H1 (cell line): ENCODE measurements at regions not wholly inside any gene's neighbourhood (a gene's known extent, or its start where the extent isn't known, plus 50 kb on each side); places are given as distances from the start of the nearest gene placed in this dataset.

Experiments used
- ATF2 ChIP-seq: IDR thresholded peaks from 2 replicates; pipeline ENCODE4 v1.6.1; 2012; ENCODE audit warnings: low read length, inconsistent platforms
- KDM5A ChIP-seq: fragments of 200-600 bp; IDR thresholded peaks from 2 replicates; pipeline ENCODE4 v1.7.1; 2012; ENCODE audit warnings: mild to moderate bottlenecking, low read length, inconsistent platforms, mixed read lengths
- POLR2A ChIP-seq, 2 experiments: IDR thresholded peaks; 1 replicate in 1 of 2; 2 replicates in 1 of 2; pipeline ENCODE4 v1.6.1; 2011; ENCODE audit warnings: low read depth in 2 of 2, low read length in 2 of 2, mild to moderate bottlenecking in 2 of 2; ENCODE audit errors: control extremely low read depth in 1 of 2

DNA sequence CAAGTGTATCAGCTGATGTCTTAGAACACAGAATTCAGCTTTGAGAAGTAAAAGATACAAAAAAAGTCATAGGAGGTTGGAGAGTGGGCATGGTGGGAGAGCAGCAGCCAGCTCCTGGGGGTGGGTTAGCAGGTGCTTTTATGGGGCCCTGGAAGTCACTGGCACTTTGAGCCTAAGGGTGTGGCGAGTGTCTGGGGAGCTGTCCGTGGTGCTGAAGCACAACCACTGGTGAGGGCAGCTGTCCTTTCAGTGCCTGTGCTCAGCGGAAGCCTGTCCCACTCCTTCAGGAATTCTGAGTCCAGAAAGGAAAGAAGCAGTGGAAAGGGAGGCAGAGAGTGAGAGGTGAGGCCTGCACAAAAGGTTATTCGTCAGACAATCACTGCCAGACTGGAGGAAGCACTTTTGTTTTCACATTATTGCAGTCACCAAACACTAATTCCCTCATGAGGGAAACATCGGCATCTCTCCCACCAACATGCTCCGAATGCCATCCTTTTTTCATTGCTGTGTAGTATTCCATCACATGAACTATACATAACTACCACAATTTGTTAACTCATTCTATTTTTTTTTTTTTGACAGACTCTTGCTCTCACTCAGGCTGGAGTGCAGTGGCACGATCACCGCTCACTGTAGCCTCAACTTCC is 59.4 kb upstream of the RAPGEF1 start (continued):
- TF ChIP-seq KDM5A: no peak
- no peak for TF ChIP-seq POLR2A (IDR thresholded peaks at IDR 0.05; ENCODE audit: control extremely low read depth in 1 of 2, low read depth in 2 of 2, low read length in 2 of 2)
- TF ChIP-seq ATF2: no peak
